Right kidney (tissue), 1 donor: ENCODE measurements at regions not wholly inside any gene's neighbourhood (a gene's known extent, or its start where the extent isn't known, plus 50 kb on each side); places are given as distances from the start of the nearest gene placed in this dataset.

ENCODE experiments used
- DNase-seq: peaks from one replicate; pipeline ENCODE4 v3.0.0-alpha.2; 2016

DNA sequence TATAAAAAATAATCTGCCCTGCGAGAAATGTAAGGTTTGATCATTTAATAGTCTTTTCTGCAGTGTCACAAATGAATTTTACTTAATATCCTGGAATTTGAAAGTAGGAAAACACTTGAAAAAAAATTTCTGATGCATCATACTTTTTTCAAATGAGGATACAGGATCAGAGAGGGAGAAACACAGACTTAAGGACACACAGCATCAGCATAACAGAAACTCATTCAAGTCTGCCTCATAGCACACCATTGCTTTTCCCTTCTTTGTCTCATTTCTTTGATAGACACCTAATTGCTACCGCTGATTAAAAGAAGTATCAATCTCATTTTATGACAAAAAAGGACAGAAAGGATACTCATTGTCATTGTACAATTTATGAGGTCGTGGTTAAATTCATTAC lies 319.0 kb downstream of the TMEM114 start:
- no peak for DNase-seq

DNA sequence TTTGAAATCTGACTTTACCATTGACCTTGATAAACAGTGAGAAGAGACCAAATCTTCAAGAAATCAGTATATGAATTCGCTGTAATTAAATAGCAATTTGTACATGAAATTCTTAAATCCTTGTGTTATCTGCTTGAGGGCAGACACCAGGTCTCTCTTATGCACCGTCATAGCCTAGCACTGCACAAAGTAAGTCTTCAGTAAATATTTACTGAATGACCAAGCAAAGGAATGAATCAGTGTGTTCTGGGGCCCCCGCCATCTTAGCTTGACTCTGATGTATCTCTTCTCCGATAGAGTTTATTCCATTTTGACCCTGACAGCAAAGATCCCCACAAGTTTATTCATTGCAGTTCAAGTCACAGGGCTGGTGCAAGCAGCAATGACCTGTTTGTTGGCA lies 328.0 kb downstream of the TMEM114 start:
- DNase-seq, result no peak

DNA sequence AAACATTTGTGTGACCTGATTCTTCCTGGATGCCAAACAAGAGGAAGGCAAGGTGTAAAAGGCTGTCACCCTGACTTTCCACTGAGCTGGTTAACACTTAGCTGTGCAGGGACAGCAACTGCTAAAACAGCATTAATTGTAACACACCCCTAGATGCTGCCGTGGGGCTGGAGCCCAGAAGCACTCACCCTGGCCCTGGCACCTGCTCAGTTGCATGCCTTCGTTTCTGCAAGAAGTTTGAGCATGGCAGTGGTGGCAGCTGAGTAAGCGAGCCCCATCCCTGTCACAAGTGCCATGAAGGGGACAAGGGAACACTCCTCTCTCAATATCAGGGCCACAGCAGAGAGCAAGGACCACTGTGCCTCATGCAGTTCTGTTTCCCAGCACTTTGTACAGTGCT lies 330.2 kb downstream of the TMEM114 start:
- DNase-seq, result no peak

DNA sequence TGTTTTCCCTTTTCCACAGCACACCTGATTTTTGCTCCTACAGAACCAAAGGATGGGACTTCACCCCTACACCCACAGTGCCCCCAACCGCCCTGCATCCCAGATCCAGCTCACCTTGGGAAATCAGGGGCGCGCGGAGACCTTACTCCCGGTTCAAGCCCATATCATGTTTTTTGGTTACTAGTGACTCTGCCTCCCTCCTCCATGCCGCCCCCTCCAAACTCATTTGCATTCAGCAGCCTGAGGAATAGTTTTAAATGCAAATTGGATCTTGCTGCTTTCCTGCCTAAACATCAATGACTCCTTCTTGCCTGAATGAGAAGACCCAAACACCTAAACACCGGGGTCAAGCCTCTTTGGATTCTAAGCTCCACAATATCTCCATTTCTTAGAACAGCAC lies 331.8 kb downstream of the TMEM114 start:
- DNase-seq, result no peak

DNA sequence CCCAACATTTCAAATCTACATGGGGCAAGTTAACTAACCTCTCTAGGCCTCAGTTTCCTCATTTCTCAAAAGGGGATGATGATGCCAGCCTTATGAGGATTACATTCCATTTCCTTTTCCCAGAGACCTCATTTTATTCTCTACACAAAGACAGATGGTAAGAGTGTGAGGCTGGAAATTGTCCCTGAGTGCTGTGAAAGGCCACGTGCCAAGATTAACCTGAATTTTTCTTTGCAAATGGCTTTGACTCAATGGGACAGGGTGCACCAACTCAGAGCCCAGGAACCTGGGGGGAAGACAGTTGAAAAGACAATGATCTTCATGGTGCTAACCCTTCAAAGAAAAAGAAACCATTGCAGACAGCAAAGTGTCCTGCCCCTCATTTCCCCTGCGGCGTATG lies 332.8 kb downstream of the TMEM114 start:
- no peak for DNase-seq

DNA sequence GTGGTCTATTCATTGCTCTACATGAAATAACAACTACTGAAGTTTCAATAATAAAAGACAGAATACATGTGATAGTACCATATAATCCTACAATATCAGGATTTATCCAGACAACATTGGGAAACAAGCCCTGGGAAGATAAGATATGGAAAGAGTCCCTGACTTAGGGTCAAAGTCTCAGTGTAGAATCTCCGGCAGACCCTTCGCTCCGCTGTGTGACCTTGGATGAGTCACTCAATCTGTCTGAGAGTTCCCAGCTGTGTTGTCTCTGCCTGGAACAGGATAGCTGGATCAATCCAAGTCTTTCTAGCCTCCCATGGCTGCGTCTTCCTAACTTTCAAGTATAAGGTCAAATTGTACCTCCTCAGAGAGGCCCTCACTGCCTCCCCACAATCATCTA lies 335.9 kb downstream of the TMEM114 start:
- no peak for DNase-seq

DNA sequence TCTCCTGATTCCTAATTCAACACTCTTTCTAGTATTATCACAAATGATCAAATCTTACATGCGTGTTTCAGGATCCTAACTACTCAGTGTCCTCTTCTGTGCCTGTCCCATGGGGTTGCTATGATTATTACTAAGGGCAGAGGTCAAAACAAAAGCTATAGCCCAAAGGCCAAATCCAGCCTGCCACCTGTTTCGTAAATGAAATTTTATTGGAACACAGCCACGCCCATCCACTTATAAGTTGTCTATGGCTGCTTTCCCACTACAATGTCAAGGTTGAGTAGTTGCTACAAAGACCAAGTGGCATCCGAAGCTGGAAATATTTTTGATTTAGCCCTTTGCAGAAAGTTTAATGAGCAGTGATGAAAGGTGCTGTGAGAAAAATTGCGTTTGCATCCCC lies 336.6 kb downstream of the TMEM114 start:
- DNase-seq, result no peak

DNA sequence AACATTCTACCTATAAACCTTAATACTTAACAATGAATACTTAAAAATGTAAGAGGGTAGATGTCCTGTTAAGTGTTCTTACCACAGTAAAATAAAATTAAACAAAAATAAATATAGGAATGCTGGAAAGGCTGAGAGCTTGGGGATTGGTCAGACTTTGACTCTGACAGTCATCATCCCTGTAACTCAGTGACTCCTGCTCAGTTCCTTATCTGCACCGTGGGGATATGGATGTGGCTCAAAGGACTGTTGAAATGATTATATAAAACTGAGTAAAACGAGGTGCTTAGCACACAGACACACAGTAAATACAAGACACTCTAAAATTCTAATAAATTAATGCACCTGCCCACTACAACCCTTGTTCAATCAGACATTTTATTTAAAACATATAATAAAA lies 338.6 kb downstream of the TMEM114 start:
- DNase-seq, result no peak

DNA sequence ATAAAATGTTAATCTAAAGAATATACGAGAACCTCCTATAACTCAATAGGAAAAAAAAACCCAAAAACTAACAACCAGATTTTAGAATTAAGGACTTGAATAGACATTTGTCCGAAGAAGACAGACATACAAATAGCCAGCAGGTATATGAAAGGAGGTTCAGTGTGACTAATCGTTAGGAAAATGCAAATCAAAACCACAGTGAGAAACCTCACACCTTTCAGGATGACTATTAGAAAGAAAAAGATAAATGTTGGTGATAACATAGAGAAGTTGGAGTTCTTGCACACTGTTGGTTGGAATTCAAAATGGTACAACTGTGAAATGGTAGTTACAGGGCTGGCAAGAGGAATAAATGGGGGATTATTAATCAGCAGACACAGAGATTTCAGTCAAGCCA lies 339.0 kb downstream of the TMEM114 start:
- no peak for DNase-seq

DNA sequence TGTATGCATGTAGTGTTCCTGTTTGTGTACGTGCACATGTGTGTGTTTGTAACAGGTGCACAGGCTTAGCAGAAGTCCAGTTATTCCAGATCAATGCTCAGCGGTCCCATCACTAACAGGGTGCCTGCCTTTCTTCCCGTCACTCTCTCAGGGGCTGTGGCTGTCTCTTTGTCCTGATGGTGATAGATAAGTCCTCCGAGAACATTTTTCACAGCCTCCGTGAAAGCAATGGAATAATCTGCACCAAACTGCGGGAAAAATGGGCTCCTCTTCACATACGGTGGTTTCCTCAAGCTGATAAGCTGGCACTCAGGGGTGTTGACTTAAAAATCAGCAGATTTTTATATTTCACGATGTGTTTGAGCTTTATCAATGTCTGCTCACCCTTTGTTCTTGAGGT lies 342.3 kb downstream of the TMEM114 start:
- DNase-seq, result no peak

DNA sequence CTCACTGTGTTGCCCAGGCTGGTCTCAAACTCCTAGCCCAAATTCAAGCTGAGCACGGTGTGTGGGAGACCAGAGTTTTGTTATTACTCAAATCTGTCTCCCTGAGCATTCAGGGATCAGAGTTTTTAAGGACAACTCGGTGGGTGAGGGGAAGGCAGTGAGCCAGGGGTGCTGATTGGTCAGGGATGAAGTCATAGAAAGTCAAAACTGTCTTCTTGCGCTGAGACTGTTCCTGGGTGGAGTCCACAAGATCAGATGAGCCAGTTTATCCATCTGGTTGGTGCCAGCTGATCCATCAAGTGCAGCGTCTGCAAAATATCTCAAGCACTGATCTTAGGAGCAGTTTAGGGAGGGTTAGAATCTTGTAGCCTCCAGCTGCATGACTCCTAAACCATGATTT lies 346.3 kb downstream of the TMEM114 start:
- no peak for DNase-seq

DNA sequence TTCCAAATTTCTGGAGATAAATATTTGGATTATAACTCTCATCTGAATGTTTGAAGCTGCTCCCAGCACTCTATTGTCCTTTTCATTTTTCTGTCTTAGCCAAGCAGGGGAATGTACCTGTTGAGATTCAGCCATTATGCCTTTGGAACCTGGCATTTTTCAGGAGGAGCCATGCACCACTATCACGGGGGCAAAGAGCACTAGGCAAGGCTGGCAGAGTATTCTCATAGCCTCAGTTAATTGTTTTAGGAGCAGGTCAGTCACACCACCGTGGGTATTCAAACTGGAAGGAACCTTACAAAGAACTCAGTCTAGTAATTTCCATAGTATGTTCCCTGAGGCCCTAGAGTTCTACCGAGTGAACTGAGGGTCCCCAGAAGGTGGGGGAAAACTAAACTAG lies 348.9 kb downstream of the TMEM114 start:
- DNase-seq, result no peak

DNA sequence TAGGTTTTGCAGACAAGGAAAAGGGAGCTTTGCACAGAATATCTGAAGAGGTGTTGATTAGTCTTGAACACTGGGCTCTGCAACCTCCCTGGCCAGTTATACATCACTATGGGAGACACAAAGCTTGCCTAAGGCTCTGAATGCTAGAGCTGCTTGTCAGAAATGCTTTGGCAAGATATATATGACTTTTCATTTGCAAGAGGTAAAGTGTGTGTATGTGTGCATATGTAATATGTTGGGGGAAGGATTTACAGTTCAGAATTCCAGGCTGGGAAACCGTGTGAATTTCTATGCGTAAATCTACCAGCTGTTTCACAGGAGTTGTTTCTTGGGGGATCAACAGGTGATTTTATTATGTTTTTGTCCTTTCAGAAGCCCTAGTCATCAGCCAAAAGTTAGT lies 350.9 kb downstream of the TMEM114 start:
- no peak for DNase-seq

DNA sequence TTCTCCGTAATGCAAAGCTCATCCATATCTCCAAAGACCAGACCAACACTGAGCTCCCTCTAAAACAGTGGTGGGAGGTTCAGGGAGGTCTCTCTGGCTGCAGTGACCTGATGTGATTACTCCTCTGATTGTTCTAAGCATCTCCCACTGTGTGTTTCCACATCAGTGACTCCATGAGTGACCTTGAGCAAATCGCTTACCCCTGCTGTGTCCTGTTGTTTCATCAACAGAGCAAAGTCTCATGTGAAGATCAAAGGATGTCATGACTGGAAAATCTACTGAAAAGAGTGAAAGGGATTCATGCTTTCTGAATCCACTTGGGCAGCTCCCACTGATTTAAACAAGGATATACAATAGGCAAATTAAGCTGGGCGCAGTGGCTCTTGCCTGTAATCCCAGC lies 352.9 kb downstream of the TMEM114 start:
- no peak for DNase-seq

DNA sequence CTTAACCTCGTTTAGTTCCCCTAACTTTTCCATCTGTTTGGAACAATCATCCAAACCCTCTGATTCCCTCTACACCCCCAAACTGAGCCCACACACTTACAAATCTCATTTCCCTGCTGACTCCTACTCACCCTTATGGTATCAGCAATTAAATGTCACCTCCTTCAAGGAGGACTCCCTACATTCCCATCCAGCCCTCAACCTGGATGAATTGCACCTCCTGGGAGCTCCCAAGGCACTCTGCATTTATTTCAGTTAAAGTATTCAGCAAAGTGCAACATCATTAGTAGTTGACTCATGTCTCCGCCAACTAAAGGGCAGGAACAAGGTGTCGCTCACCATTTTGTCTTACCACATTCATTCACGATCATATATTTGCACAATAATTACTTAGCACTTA lies 353.5 kb downstream of the TMEM114 start:
- no peak for DNase-seq

DNA sequence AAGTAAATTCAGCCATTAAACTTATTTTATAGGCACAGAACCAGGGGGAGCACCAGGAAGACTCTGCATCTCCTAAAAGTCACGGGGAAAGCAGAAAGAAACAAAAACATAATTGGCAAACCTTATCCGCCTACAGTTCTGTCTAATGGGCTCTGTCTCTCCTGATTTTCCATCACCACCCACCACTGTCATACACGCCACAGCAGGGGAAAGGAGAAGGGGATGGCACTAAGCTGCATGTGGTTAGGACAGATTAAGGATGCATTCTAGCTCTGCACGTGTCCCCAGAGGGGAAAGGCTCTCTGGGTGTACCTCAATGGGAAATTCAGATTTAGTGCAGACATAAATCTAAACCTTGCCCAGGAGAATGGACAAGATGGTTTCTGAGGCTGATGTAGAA lies 359.8 kb downstream of the TMEM114 start:
- DNase-seq, result no peak

DNA sequence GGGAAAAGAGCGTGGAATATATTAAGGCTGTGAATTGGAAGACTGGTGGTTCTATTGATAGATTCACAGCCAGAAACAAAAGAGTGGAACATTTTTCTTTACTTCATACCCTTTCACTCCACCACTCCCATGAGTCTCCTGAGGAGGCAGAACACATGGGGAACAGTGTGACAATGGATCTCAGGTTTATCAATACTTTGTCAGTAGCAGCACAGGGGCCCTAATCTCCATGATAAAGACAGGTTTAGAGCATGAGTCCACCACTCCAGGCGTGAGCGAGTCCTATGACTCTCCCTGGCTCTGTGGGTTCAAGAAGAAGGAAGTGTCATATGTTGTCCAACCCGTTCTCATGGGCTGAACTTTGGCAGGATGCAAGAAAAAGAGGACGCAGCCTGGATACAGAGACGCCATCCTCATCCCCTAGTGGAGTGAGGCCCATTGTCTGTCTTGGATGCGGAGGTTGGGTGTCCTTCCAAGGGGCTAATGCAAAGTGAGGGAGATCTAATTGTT lies 361.2 kb downstream of the TMEM114 start:
- no peak for DNase-seq

DNA sequence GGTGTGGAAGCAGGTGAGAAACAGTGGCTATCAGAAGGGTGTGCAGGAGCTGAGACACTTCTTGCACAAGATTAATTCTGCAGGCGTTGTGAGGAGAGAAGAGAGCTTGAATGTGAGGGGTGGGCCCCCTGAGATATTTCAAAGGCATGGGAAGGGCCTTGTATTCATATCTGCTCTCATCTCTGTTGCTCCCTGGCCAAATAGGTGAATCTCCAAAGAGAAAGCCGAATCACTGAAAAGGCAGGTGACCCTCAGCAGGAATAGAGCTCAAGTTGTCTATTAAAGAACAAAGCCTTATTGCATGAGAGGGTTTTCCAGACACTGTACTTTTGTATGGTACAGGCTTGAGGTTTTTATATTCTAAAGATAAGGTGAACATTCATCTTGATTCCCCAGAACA lies 373.1 kb downstream of the TMEM114 start:
- no peak for DNase-seq

DNA sequence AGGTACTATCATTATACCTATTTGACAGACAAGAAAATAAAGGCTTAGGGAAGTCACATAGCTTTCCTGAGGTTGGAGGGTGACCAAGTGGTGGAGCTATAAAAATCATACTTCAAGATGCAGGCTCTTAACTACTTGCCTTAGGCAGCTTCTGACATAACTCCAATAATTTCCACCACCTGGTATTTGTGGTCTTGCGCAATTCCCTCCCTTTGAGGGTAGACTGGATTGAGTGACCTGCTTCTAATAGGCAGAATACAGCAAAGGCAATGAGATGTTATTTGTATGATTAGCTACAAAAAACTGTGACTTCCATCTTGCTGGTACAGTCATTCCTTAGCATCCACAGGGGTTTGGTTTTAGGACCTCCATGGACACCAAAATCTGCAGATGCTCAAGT lies 385.5 kb downstream of the TMEM114 start:
- DNase-seq, result no peak

DNA sequence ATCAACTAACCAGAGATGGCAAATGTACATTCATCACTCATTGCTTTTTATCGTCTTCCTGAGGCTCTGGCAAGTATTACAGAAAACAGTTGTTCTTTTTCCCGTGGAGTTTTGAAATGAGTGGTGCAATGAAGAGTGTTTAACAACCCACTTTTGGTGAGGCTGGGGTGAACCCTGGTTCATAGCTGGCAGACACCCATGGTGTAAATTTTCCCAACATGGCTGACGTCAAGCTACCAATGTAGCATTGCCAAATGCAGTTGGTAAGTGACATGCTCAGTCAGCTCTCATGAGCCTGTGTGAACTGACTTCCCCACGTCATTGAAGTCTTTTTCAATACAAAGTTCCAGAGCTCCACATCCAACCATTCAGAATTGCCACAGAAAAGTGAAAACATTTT lies 386.2 kb downstream of the TMEM114 start:
- no peak for DNase-seq

DNA sequence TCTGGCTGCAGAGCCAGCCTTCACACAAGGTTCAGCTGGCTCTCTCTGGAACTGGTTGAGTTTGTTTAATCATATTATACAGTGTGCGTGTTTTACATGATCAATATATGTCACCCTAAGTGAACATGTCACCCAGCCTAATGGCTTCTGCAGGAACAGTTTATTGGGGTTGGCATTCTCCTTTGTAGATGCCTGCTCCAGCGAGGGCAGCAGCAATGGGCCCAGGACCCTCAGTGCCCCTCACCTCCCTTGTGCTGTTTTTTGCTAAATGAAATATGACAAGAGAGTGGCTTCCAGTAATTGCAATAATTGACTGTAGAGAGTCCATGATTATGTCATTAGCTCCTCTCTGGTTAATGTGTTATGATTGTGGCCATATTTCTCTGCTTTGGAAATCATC lies 387.2 kb downstream of the TMEM114 start:
- DNase-seq, result no peak

DNA sequence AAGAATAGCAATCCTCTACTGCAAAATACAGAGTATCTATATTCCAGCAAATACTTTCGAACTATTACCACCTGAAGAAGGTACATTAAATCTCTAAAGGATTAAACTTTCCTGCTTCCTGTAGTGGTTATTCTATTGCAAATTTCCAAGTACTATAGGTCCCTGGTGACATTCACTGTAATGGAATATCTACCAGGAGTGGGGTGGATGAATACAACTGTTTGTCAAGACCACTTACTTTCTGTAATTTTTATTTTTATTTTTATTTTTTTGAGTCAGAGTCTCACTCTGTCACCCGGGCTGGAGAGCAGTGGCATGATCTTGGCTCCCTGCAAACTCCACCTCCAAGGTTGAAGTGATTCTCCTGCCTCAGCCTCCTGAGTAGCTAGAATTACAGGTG lies 389.5 kb downstream of the TMEM114 start:
- DNase-seq, result no peak

DNA sequence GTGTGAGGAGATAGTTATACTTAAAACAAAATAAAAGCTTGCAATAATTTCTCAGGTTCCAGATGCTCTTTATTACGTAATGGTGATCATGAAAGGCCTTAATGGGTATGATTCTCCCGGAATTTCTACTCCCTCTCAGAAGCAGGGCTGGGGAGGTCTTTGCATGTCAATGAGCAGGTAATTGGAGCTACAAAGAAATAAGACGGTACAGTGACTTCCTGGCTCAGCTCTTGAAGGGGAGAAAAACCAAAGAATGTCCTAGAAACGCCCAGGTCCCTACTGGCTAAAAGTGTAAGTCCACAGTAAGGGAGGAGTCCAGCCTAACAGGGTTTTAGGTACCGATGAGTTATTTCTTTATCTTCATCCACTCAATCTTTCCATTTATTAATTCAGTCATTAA lies 390.9 kb downstream of the TMEM114 start:
- no peak for DNase-seq

DNA sequence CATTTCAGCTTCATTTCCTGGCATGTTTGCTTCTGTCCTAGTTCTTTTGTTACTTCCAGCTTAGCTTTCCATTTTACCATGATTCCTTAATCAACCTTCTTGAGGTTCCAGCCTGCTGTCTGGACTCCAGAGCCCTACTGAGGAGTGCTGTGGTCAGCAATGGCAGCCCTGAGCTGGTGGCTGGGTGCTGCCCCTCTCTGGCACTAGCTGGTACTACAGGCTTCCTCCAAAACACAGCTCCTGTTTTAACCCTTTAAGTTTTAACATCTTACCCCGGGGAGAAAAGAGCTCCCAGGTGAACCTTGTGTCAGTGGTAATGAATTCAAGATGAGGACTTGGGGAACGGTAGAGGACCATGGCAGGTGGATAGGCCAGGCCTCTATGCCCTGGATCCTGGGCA lies 395.5 kb downstream of the TMEM114 start:
- DNase-seq, result no peak

DNA sequence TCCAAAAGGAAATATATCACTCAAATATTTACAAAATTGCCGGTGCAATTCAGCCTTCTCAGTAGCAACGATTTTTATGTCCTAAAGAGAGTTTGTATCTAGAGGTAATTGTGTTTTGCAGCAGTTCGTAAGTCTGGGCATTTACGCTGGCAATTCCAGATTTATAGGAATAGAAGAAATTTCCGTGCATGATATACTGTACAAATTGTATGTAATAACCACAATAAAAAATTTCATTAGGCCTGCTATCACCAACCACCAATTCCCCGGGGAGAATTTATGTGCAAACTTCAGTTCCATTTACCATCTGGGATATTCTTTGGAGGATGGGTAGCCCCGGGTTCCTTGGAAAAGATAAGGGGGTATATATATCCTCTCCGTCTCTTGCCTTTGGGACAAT lies 401.5 kb downstream of the TMEM114 start:
- DNase-seq, result no peak
